Osteoblast (primary cell): ENCODE measurements at regions not wholly inside any gene's neighbourhood (a gene's known extent, or its start where the extent isn't known, plus 50 kb on each side); places are given as distances from the start of the nearest gene placed in this dataset.

Experiments
- DNase-seq: peaks from one replicate; pipeline ENCODE4 v3.0.0; 2011; ENCODE audit warnings: low spot score, mixed read lengths; ENCODE audit not compliant: insufficient read length; ENCODE audit errors: missing footprints
- H2AFZ ChIP-seq: 2 replicates; pipeline ENCODE4 v1.6.0; 2011; ENCODE audit warnings: mild to moderate bottlenecking, low read length
- H3K27ac ChIP-seq: 2 replicates; pipeline ENCODE4 v1.5.1; 2011; ENCODE audit warnings: mild to moderate bottlenecking, low read depth, low read length, moderate library complexity
- H3K27me3 ChIP-seq: 2 replicates; pipeline ENCODE4 v1.6.0; 2012; ENCODE audit warnings: mild to moderate bottlenecking, control low read depth, inconsistent platforms, low read length, moderate library complexity; ENCODE audit not compliant: insufficient read depth
- H3K36me3 ChIP-seq: 2 replicates; pipeline ENCODE4 v1.5.1; 2011; ENCODE audit warnings: mild to moderate bottlenecking, low read length, control low read depth, moderate library complexity; ENCODE audit not compliant: insufficient read depth
- H3K4me1 ChIP-seq: 2 replicates; pipeline ENCODE4 v1.5.1; 2011; ENCODE audit warnings: mild to moderate bottlenecking, low read length, control low read depth, moderate library complexity; ENCODE audit not compliant: insufficient read depth
- H3K4me2 ChIP-seq: 2 replicates; pipeline ENCODE4 v1.6.0; 2011; ENCODE audit warnings: mild to moderate bottlenecking, low read length; ENCODE audit not compliant: insufficient read depth
- H3K4me3 ChIP-seq: fragments of 200-600 bp; sonication (generic); 3 replicates; pipeline ENCODE4 v1.5.1; 2012; ENCODE audit warnings: mild to moderate bottlenecking, low read length, inconsistent platforms; ENCODE audit not compliant: insufficient read depth
- H3K79me2 ChIP-seq: 2 replicates; pipeline ENCODE4 v1.6.0; 2012; ENCODE audit warnings: mild to moderate bottlenecking, low read length, control low read depth, inconsistent platforms; ENCODE audit not compliant: insufficient read depth
- H3K9me3 ChIP-seq: 2 replicates; pipeline ENCODE4 v1.5.1; 2011; ENCODE audit warnings: low read depth, low read length, control low read depth
- H4K20me1 ChIP-seq: 2 replicates; pipeline ENCODE4 v1.6.0; 2012; ENCODE audit warnings: mild to moderate bottlenecking, low read length, control low read depth; ENCODE audit not compliant: insufficient read depth
- TF ChIP-seq, protein P1 (sequence below): IDR thresholded peaks from 2 replicates; pipeline ENCODE4 v1.5.1; 2011; ENCODE audit warnings: mild to moderate bottlenecking, low read depth, low read length, moderate library complexity; ENCODE audit errors: extremely low read depth

DNA sequence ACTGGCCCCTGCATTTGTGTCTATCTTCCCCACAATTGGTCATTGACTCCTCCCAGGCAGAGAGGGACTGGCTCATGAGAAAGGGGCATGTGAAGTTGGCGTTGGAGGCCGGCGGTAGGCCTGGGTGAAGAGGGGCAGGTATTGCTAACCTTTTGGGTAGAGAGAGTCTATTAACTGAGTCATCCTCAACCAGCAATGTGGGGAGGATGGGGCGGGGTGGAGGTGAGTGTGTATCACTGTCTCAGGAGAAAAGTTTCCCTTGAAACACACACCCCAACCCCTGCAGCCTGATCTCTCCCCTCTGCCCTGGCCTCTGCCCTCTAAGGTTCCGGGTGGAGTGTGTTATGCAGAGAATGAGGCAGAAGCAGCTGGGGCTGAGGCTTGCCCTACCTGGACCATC is 60.1 kb upstream of the PHF21B start:
- H3K9me3 ChIP-seq: no peaks in the 10 kb centered on the region
- TF ChIP-seq, protein P1, sequence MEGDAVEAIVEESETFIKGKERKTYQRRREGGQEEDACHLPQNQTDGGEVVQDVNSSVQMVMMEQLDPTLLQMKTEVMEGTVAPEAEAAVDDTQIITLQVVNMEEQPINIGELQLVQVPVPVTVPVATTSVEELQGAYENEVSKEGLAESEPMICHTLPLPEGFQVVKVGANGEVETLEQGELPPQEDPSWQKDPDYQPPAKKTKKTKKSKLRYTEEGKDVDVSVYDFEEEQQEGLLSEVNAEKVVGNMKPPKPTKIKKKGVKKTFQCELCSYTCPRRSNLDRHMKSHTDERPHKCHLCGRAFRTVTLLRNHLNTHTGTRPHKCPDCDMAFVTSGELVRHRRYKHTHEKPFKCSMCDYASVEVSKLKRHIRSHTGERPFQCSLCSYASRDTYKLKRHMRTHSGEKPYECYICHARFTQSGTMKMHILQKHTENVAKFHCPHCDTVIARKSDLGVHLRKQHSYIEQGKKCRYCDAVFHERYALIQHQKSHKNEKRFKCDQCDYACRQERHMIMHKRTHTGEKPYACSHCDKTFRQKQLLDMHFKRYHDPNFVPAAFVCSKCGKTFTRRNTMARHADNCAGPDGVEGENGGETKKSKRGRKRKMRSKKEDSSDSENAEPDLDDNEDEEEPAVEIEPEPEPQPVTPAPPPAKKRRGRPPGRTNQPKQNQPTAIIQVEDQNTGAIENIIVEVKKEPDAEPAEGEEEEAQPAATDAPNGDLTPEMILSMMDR: no peak
- peak; percentile 13 for DNase-seq
- H3K4me3 ChIP-seq: no peak overlapping the region
- H3K79me2 ChIP-seq: no peaks in the 10 kb centered on the region
- H3K27ac ChIP-seq: no peak overlapping the region
- peaks cover under 1% of the 10 kb centered on the region for H4K20me1 ChIP-seq
- H3K36me3 ChIP-seq: no peaks in the 10 kb centered on the region
- H2AFZ ChIP-seq: no peak overlapping the region
- no peaks in the 10 kb centered on the region for H3K27me3 ChIP-seq
- H3K4me2 ChIP-seq: no peak overlapping the region
- peaks cover 17% of the 10 kb centered on the region for H3K4me1 ChIP-seq

DNA sequence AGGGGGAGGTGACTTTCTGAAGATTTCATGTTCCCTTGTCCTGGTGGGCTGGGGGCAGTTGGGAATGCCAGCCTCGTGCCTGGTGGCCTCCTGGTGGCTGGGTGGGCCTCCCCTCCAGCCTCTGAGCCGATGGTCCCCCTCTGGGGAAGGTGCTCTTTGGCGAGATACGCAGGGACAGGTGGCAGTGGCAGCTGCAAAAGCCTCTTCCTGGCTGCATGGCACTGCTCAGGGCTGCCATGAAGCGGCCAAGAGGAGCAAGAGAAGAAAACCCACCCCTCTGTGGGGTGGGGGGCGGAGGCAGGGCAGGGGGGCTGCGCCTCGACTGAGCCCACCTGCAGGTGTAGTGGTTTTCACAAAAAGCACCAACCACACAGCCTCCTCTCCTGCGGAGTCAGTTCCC is 61.8 kb upstream of the PHF21B start:
- peaks cover 14% of the 10 kb centered on the region for H3K27me3 ChIP-seq

DNA sequence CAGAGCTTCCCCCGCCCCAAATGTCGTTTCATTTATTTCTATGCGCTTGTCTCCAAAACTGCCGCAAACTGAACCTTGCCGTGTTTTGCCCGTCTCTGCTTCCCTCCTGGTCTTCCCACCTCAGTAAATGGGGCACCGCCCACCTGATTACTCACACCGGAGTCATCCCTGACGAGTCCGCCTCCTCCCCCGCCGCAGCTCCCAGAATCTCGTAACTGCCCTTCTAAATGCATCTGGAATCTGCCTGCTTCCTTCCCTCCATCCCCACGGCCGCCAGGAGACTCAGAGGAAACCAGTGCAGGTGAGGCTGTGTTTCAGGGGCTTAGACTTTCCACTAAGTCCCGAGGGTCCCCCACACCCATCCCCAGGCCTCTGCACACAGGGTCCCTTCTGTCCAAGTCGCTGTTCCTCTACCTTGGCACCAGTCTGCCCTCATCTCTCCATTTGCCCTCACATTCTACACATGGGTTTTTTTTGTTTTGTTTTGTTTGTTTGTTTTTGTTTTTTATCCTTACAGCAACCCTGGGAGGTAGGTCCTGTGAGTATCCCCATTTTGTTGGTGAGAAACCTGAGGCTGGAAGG is 62.6 kb upstream of the PHF21B start:
- Histone ChIP-seq H3K4me1 (peaks cover 8% of the 10 kb centered on the region), H3K4me2 (peak overlapping the region; percentile 74), H3K9me3 (no peaks in the 10 kb centered on the region), H3K27me3 (peaks cover 22% of the 10 kb centered on the region), H4K20me1 (no peaks in the 10 kb centered on the region), H3K4me3 (peak overlapping the region; percentile 43), H2AFZ (no peak overlapping the region), H3K79me2 (no peaks in the 10 kb centered on the region), H3K27ac (no peak overlapping the region), H3K36me3 (no peaks in the 10 kb centered on the region)
- TF ChIP-seq, protein P1: no peak
- DNase-seq: peak; percentile 96

More for the DNA sequence above, 61.8 kb upstream of the PHF21B start:
- Histone ChIP-seq H3K79me2 (no peaks in the 10 kb centered on the region), H3K4me2 (peak overlapping the region; percentile 74), H3K4me1 (peaks cover 8% of the 10 kb centered on the region), H3K27ac (no peak overlapping the region), H4K20me1 (no peaks in the 10 kb centered on the region), H2AFZ (no peak overlapping the region), H3K9me3 (no peaks in the 10 kb centered on the region), H3K36me3 (no peaks in the 10 kb centered on the region), H3K4me3 (no peak overlapping the region)
- no peak for DNase-seq
- TF ChIP-seq, protein P1: no peak

DNA sequence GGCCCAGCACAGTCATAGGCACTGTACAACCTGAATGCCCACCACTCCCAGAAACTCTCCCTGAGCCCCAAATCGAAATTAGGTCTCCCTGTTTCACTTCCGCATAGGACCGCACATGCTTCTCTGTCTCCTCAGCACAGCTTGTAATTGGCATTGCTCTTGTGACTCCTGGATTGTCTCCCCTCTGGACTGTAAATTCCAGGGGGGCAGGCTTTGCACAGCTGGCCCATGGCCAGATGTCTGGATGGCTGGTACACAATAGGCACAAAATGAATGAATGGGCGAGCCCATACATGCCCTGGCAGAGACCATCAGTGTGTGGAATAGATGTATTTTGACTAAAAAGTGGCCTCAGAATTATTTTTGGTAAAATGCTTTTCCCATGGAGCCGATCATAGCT is 63.3 kb upstream of the PHF21B start:
- peak overlapping the region; percentile 74 for H3K4me2 ChIP-seq
- no peaks in the 10 kb centered on the region for H3K79me2 ChIP-seq
- no peak overlapping the region for H3K4me3 ChIP-seq
- H3K9me3 ChIP-seq: no peaks in the 10 kb centered on the region
- H2AFZ ChIP-seq: no peak overlapping the region
- H3K36me3 ChIP-seq: no peaks in the 10 kb centered on the region
- H3K27ac ChIP-seq: no peak overlapping the region
- H3K27me3 ChIP-seq: peaks cover 29% of the 10 kb centered on the region
- TF ChIP-seq, protein P1: no peak
- peaks cover 8% of the 10 kb centered on the region for H3K4me1 ChIP-seq
- peak; percentile 32 for DNase-seq
- H4K20me1 ChIP-seq: no peaks in the 10 kb centered on the region
